HepG2 (cell line): ENCODE measurements at regions not wholly inside any gene's neighbourhood (a gene's known extent, or its start where the extent isn't known, plus 50 kb on each side); places are given as distances from the start of the nearest gene placed in this dataset.

Source experiments
- ATAC-seq: fragments of 200-7000 bp; cut with Tn5 transposase; 3 replicates; pipeline ENCODE4 v1.9.1; 2020; ENCODE audit warnings: mild to moderate bottlenecking, moderate library complexity
- BruUV-seq: library from RNA; stranded (reverse); fragments of 400-500 nt; replicated peaks from 2 replicates; lab custom pipeline; 2021; lab: Mats Ljungman, UMichigan
- CTCF ChIA-PET: fragments of 300-600 bp; formaldehyde crosslinking; extraction: SDS; loops from one replicate; lab custom pipeline; 2021; ENCODE audit warnings: low total read pairs, inconsistent platforms, low intra/inter-chr PET ratio; lab: Yijun Ruan, JAX
- POLR2A ChIA-PET: fragments of 350-600 bp; sonication (Branson Sonifier 250); formaldehyde crosslinking; loops from one replicate; lab custom pipeline; 2020; ENCODE audit warnings: antibody characterized with exemption, inconsistent platforms; lab: Yijun Ruan, JAX
- DNase-seq: peaks from one replicate; pipeline ENCODE4 v3.0.0-alpha.2; 2015; ENCODE audit warnings: low spot score
- FAIRE-seq: peaks from 3 replicates; lab custom pipeline; 2011; peaks lifted over from hg19 to GRCh38; lab: Jason Lieb, UNC
- H2AFZ ChIP-seq: one replicate; pipeline ENCODE4 v1.6.1; 2011; ENCODE audit warnings: low read length, inconsistent platforms
- H3K27ac ChIP-seq: fragments of 300-600 bp; 3 replicates; pipeline ENCODE4 v1.8.0; 2011; ENCODE audit warnings: mixed run types, mild to moderate bottlenecking, mixed read lengths, low read length, inconsistent platforms; ENCODE audit not compliant: insufficient read depth; ENCODE audit errors: extremely low read length
- H3K27me3 ChIP-seq, 2 experiments: fragments of 200-600 bp in 1 of 2; 2 replicates in 1 of 2; 3 replicates in 1 of 2; pipeline versions ENCODE4 v1.6.0 to v1.8.0; 2011; ENCODE audit warnings: low read length in 2 of 2, mild to moderate bottlenecking in 2 of 2, moderate library complexity in 2 of 2, inconsistent platforms in 1 of 2; ENCODE audit not compliant: insufficient read depth in 2 of 2, control insufficient read depth in 1 of 2
- H3K36me3 ChIP-seq, 2 experiments: fragments of 200-600 bp in 1 of 2; replicated peaks in 1 of 2; 2 replicates in 1 of 2; 3 replicates in 1 of 2; pipeline versions ENCODE4 v1.5.1 to v1.8.0; 2011; ENCODE audit warnings: low read length in 2 of 2, inconsistent platforms in 1 of 2; ENCODE audit not compliant: insufficient read depth in 2 of 2, control insufficient read depth in 1 of 2
- H3K4me1 ChIP-seq: 2 replicates; pipeline ENCODE4 v1.5.1; 2012; ENCODE audit warnings: low read length, inconsistent platforms; ENCODE audit not compliant: insufficient read depth
- H3K4me2 ChIP-seq: 2 replicates; pipeline ENCODE4 v1.6.0; 2011; ENCODE audit warnings: low read depth, low read length, inconsistent platforms
- H3K4me3 ChIP-seq, 3 experiments: fragments of 200-600 bp in 1 of 3; sonication (generic), shearing (Covaris generic) in 1 of 3; replicated peaks in 1 of 3; 2 replicates each; pipeline ENCODE4 v1.5.1; 2011 to 2016; ENCODE audit warnings: low read length in 3 of 3, inconsistent platforms in 2 of 3, low read depth in 2 of 3, mild to moderate bottlenecking in 2 of 3, control low read depth in 1 of 3, mixed read lengths in 1 of 3; ENCODE audit not compliant: insufficient read depth in 1 of 3
- H3K79me2 ChIP-seq: one replicate; pipeline ENCODE4 v1.6.1; 2011; ENCODE audit warnings: low read length, inconsistent platforms; ENCODE audit not compliant: insufficient read depth
- H3K9ac ChIP-seq: 2 replicates; pipeline ENCODE4 v1.6.0; 2011; ENCODE audit warnings: mild to moderate bottlenecking, low read depth, low read length, inconsistent platforms; ENCODE audit not compliant: insufficient read depth
- H3K9me3 ChIP-seq: 2 replicates; pipeline ENCODE4 v1.5.1; 2012; ENCODE audit warnings: mild to moderate bottlenecking, low read length
- H4K20me1 ChIP-seq: 2 replicates; pipeline ENCODE4 v1.6.0; 2011; ENCODE audit warnings: inconsistent platforms, mild to moderate bottlenecking, low read length, moderate library complexity; ENCODE audit not compliant: insufficient read depth
- CC2D1A ChIP-seq: sonication (generic); formaldehyde crosslinking; IDR thresholded peaks from 2 replicates; pipeline ENCODE4 v1.8.1; 2023; ENCODE audit warnings: mild to moderate bottlenecking, missing genetic modification reagents
- ELF4 ChIP-seq: sonication (generic); formaldehyde crosslinking; IDR thresholded peaks from 2 replicates; pipeline ENCODE4 v1.5.0; 2020; ENCODE audit warnings: missing genetic modification reagents, mild to moderate bottlenecking, moderate library complexity, borderline replicate concordance
- EZH2 ChIP-seq: conservative IDR thresholded peaks from 2 replicates; pipeline ENCODE4 v1.6.1; 2012; ENCODE audit warnings: mild to moderate bottlenecking, low read depth, low read length, moderate library complexity
- POGZ ChIP-seq: sonication (generic); formaldehyde crosslinking; IDR thresholded peaks from 2 replicates; pipeline ENCODE4 v1.4.0; 2020; ENCODE audit warnings: mild to moderate bottlenecking, missing genetic modification reagents
- XRCC5 ChIP-seq: fragments of 200-400 bp; formaldehyde crosslinking; optimal IDR thresholded peaks from 2 replicates; pipeline ENCODE3; 2017; ENCODE audit warnings: mild to moderate bottlenecking, low read length
- ZNF124 ChIP-seq: sonication (generic); formaldehyde crosslinking; IDR thresholded peaks from 2 replicates; pipeline ENCODE4 v1.4.0; 2020; ENCODE audit warnings: missing genetic modification reagents
- ZNF326 ChIP-seq: sonication (generic); formaldehyde crosslinking; IDR thresholded peaks from 2 replicates; pipeline ENCODE4 v1.4.0; 2020; ENCODE audit warnings: missing genetic modification reagents, borderline replicate concordance
- WGBS: methylation state at CpG from one replicate; pipeline ENCODE4 v1.1.6; 2017; ENCODE audit warnings: low lambda C conversion rate; 5-methylcytosine and 5-hydroxymethylcytosine counted together
- in situ Hi-C: cut with HindIII; loops from 2 replicates; pipeline ENCODE4 v1.10.0; 2017; ENCODE audit warnings: low pct_unique_long_range_greater_than_20kb; ENCODE audit not compliant: extremely low pct_ligation_motif_present
- intact Hi-C: fragments of 100-400 bp; cut with micrococcal nuclease; formaldehyde crosslinking; loops from one replicate; pipeline ENCODE4 v1.10.0; 2022; ENCODE audit not compliant: unreplicated experiment
- TF ChIP-seq, protein P1 (sequence below): sonication (generic); formaldehyde crosslinking; conservative IDR thresholded peaks from 2 replicates; pipeline ENCODE4 v1.5.0; 2020; ENCODE audit warnings: missing genetic modification reagents
- TF ChIP-seq, protein P2 (sequence below): sonication (generic); formaldehyde crosslinking; IDR thresholded peaks from 2 replicates; pipeline ENCODE4 v1.5.0; 2020; ENCODE audit warnings: missing genetic modification reagents, mild to moderate bottlenecking, borderline replicate concordance

DNA sequence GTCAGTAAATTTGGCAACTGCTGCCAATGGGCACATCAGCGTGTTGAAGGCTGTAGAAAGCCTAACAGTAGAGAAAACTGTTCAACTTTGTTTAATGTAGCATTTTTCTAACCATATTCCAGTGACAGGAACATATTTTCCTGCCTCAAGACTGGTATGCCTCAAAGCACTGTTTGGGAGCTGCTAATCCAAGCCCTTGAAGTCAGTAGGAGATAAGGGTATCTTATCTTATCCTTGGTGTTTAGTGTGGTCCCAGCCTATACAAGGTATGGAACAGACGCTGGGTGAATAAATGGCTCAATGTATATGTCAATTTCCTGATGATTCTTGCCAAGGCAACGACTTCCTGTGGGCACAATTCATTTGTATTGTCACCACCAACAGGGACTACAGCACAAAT lies 97.5 kb upstream of the CREB5 start (continued):
- TF ChIP-seq POGZ (CRISPR knock-in tag) (no peak), XRCC5 (no peak), ELF4 (no peak), CC2D1A (CRISPR knock-in tag) (no peak), ZNF124 (CRISPR knock-in tag) (no peak), ZNF326 (CRISPR knock-in tag) (no peak)
- TF ChIP-seq, protein P1, sequence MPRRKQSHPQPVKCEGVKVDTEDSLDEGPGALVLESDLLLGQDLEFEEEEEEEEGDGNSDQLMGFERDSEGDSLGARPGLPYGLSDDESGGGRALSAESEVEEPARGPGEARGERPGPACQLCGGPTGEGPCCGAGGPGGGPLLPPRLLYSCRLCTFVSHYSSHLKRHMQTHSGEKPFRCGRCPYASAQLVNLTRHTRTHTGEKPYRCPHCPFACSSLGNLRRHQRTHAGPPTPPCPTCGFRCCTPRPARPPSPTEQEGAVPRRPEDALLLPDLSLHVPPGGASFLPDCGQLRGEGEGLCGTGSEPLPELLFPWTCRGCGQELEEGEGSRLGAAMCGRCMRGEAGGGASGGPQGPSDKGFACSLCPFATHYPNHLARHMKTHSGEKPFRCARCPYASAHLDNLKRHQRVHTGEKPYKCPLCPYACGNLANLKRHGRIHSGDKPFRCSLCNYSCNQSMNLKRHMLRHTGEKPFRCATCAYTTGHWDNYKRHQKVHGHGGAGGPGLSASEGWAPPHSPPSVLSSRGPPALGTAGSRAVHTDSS (CRISPR knock-in tag), result no peak
- TF ChIP-seq, protein P2, sequence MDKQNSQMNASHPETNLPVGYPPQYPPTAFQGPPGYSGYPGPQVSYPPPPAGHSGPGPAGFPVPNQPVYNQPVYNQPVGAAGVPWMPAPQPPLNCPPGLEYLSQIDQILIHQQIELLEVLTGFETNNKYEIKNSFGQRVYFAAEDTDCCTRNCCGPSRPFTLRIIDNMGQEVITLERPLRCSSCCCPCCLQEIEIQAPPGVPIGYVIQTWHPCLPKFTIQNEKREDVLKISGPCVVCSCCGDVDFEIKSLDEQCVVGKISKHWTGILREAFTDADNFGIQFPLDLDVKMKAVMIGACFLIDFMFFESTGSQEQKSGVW, result no peak
- TF ChIP-seq, all 625 proteins: peak for 0

DNA sequence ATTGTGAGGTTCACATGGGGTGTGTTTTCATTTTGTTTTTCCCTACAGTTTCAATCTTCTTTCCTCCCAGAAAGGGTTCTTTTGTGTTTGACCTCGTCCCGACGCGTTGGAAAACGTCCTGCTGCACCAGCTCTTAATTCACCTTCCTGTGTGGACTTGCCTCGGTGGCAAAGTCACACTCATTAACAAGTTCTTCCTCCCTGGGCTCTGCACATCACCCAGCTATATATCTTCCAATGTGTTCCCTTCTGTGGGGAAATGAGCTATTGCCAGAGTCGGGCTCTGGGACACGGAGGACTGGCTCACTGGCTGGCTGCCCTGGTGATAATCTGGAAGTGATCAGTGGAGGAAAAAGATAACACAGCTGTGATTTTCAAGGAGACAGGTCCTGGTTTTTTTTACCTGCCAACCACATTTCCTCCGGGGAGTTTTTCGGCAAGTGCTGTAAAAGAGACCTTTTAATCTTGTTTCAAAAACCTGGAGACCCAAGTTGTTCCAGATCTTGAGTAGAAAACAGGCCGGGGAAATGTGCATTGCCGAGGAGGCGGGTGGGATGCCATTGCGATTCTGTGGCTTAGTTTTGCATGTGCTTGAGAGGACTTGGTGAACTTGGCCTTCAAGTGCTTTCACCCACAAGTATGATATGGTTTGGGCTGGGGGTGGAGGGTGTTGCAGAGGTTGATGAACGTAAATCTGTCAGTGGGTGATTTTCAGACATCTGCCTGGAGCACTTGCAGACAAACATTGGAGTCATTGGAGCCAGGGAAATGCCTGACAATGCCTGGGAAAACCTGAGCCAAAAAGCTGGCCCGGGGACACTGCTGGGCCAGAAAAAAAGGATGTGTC lies 96.5 kb upstream of the CREB5 start:
- Histone ChIP-seq H2AFZ (no peak overlapping the region), H3K9me3 (no peaks in the 10 kb centered on the region), H3K4me2 (no peak overlapping the region), H3K4me3 (no peak overlapping the region), H3K79me2 (no peaks in the 10 kb centered on the region), H4K20me1 (no peaks in the 10 kb centered on the region), H3K4me1 (no peaks in the 10 kb centered on the region), H3K27me3 (peaks cover 1 to 48% of the 10 kb centered on the region in 2 experiments; a peak in 3 of 5 replicates), H3K9ac (no peak overlapping the region), H3K36me3 (no peaks in the 10 kb centered on the region), H3K27ac (no peak overlapping the region)
- DNase-seq, result no peak
- WGBS, result 6% methylated on average over 16 of the region's 16 CpGs
- no TSS peak for BruUV-seq
- intact Hi-C loops (no loop called here), in situ Hi-C loops (no loop called here)
- FAIRE-seq, result no peak
- peak; percentile 89; the same call in 1 of the 2 replicates for TF ChIP-seq EZH2
- TF ChIP-seq XRCC5, result no peak
- ATAC-seq, result no peak
- ChIA-PET POLR2A (no interaction called here), CTCF (no interaction called here)
